Adipose tissue (tissue), 3 donors: ENCODE measurements at regions not wholly inside any gene's neighbourhood (a gene's known extent, or its start where the extent isn't known, plus 50 kb on each side); places are given as distances from the start of the nearest gene placed in this dataset.

Experiments
- H3K27ac ChIP-seq: one replicate; pipeline ENCODE4 v1.5.1; 2013; ENCODE audit warnings: low read depth, low read length
- WGBS, 3 donors: extraction: QIAGEN DNeasy Blood & Tissue Kit; methylation state at CpG; one replicate each; pipeline ENCODE4 v1.1.7; 2013; 5-methylcytosine and 5-hydroxymethylcytosine counted together
- donor health status: healthy with polysubstance abuse.
- donor health status: Bipolar disorder and iron deficiency.
- donor health status: healthy.

DNA sequence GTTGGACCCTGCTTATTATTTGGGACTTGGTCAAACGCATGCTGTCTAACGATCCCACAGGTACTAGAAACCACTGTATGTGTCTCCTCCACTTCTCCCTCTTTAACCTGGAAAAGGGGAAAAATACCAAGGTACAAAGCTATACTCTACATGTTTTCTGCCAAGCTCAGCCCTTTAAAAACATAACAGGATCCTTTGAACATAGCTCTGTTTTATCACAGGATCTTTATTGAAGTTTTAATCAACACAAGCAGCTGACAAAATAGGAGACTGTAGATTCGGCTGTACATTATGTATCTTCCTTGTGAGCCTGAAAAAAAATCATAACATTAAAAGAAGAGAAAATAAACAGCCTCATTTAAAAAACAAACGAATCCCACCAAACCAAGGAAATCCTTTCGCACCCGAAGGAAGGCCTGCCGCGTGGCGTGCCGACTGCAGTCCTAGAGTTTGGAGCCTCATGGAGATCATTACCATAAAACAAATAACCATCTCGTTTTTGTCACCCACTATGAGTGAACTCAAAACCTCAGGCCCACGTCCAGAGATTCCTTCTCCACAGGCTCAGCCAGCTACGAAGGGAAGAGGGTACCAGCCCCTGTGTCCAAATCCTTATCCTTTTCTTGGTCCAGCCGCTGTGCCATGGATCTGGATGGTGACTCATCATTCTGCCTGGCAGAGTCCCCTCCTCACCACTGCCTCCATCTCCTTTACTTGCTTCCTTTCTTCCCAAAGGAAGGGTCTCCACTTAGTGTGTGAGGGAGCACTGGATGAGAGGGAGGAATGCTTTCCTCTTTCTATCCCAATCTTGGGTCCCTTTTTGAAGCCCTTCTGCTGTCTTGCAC, 651.1 kb downstream of the CCDC171 start:
- 81 to 89% (median 86%) methylated on average over 14 of the region's 14 CpGs for WGBS, 3 donors
- H3K27ac ChIP-seq: no peak overlapping the region

DNA sequence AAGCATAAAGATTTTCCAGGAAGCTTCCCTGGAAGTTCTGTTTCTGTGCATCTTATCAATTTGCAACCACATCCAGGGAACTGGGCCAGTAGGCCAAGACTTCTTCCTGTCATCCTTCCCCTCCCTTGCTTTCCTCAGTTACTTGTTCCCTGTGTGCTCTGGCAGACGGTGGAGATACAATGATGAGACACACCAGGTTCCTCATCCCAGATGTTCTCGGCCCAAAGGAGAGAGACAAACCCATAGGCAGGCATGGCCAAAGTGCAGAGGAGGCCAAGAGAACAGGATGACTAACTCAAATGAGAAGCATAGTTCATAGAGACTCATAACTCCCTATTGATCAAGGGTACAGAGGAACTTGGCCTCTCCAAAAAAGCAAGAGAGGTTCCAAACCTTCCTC, 652.6 kb downstream of the CCDC171 start:
- H3K27ac ChIP-seq: no peak overlapping the region
- WGBS, 3 donors: 64 to 92% (median 67%) methylated on average over 2 of the region's 2 CpGs

DNA sequence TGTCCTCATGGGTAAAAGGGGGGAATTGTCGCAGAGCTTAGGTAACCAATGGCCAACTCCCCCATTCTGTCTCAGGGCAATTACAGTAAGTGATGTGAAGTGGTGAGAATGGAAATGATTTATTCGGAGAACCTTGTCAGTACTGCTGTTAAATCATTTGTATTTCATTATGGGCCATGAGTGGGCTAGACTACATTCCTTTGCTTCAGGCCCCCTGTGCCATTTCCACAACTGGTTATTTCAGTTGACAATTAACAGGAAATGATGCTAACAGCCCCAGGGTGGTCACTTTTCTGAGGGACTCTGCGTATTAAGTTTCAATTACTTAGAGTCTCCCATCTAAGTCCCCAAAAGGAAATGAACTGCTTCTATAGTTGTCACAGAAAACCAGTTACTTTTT, 653.7 kb downstream of the CCDC171 start:
- no peak overlapping the region for H3K27ac ChIP-seq
- WGBS, 3 donors: 79 to 95% (median 84%) methylated on average over 3 of the region's 3 CpGs

DNA sequence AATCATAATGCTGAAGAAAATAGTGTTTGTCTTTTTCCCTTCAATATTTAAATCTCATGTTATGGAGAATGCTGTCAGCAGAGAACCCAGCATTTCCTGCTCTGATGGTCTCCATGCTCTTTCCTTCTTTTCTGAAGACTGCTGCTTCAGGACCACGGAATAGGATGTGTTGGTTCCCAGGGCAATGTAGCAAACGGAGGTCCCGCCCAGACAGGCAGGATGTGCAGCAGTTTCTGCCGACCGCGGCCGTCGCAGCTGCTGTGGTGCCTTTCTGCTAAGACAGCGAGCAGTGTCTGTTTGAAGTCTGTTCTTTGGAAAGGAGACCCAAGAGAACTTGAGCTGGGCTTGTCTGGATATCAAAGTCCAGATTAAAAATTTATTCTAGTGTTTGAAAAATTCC, 654.3 kb downstream of the CCDC171 start:
- WGBS, 3 donors: 9 to 36% (median 10%) methylated on average over 9 of the region's 9 CpGs

DNA sequence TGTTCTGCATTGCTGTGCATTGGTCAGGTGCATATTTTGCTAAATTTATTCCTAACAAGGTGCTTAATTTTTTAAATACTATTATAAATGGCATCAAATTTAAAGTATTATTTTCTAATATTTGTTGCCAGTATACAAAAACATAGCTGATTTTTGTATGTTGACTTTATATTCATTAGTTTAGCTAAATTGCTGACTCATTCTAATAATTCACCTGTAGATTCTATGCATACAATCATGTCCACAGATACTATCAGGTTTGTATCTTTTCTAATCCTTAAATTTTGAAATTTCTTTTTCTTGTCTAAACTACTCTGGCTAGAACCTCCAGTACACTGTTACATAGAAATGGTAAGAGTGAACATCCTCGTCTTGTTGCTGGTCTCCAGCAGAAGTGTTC, 657.6 kb downstream of the CCDC171 start:
- 78 to 92% (median 88%) methylated on average over 1 of the region's 1 CpG for WGBS, 3 donors

More for the DNA sequence above, 654.3 kb downstream of the CCDC171 start:
- H3K27ac ChIP-seq: no peak overlapping the region

DNA sequence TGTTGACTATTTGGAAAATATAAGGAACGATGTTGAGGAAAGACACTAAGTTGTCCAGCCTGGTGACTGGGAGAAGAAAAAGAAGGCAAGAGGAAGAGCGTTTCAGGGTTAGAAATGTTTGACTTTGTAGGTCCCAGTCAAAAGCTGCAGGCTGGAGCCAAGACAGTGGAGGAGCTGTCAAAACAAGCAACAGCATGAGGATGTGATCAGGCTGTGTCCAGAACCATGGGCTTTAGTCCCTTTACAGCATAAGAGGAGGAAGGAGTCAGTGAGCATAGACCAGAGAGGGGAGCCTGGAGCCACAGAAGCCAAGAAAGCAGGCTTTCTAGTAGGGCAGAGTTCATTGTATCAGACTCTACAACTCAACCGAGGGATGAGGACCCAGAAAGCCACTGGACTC, 658.5 kb downstream of the BNC2 start:
- no peak overlapping the region for H3K27ac ChIP-seq
- WGBS, 3 donors: 76 to 80% (median 78%) methylated on average over 3 of the region's 3 CpGs

More for the DNA sequence above, 657.6 kb downstream of the CCDC171 start:
- H3K27ac ChIP-seq: no peak overlapping the region

DNA sequence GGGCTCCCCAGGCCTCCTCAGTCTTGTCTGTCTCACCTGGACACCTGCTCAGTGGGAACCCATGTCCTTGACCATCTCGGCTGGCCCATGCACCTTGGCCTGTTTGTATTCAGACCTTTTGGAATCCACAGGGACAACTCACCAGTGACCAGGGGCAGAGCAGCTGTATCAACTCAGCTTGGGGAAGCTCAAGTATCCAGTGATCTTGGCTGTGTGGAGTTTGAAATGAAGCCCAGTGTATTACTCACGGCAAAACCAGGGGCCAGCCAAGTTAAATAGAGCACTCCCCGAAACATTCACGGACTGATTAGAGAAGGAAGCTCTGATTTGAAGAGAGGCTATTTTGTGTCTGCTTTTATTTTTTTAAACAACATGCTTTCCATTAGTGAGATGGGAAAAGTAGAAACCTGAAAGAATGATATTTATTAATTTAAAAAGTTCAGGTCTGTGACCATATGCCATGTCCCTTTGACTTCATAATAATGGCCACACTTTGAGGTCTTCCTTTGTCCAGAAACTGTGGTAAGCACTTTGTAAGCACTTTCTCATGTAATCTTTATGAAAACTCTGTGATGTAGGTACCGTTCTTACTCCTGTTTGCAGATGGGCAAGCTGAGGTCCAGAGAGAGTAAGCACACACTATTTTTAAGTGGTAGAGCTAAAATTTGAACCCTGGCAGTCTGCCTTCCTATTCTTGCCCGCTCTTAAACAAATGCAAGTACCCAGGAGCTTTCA, 656.5 kb downstream of the BNC2 start:
- no peak overlapping the region for H3K27ac ChIP-seq
- WGBS, 3 donors: 48 to 62% (median 56%) methylated on average over 6 of the region's 6 CpGs

DNA sequence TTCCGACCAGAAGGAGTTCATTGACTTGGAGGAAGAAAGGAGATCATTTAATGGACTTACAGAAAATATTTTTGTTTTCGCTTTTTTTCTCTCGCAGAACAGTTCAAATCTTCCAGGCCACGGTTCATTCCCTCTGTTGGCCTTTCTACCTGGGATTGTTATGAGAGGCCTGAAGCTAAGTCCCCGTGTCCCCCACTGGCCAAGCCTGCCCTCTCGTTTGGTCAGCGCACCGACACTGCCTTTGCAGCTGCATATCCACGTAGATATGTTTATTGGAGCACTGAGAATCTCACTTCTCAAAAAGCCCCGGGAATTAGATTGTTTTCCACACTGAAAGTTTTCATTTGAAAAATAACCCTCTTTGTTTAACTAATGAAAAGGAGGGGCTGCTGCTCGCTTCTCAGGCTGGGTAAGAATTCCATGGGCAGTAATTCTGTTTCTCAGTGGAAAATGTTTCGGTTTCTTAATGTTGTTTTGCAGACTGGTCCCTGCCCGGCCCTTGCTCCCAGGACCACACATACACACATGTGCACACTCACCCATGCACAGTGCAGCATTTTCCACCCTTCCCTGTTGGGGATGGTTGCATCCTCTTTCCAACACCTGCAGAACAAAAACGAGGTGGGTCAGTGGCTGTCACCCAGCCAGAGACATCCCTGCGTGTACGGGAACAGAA, 655.7 kb downstream of the BNC2 start:
- no peak overlapping the region for H3K27ac ChIP-seq
- 63 to 69% (median 63%) methylated on average over 16 of the region's 16 CpGs for WGBS, 3 donors

DNA sequence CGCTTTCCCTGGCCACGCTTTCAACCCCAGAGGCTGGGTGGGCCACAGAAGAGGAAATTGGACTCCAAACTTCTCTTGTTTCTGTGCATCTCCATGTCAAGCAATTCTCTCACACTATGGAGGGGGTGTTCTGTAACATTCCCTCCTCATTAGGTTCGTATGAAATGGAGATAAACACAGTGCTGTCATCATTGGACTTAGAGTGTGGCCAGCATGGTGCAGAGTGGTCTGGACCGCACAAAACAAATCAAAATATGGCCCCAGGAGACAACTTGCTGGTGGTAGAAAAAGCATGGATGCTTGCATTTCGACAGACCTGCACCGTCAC, 655.2 kb downstream of the BNC2 start:
- 80 to 87% (median 84%) methylated on average over 6 of the region's 6 CpGs for WGBS, 3 donors
- no peak overlapping the region for H3K27ac ChIP-seq

DNA sequence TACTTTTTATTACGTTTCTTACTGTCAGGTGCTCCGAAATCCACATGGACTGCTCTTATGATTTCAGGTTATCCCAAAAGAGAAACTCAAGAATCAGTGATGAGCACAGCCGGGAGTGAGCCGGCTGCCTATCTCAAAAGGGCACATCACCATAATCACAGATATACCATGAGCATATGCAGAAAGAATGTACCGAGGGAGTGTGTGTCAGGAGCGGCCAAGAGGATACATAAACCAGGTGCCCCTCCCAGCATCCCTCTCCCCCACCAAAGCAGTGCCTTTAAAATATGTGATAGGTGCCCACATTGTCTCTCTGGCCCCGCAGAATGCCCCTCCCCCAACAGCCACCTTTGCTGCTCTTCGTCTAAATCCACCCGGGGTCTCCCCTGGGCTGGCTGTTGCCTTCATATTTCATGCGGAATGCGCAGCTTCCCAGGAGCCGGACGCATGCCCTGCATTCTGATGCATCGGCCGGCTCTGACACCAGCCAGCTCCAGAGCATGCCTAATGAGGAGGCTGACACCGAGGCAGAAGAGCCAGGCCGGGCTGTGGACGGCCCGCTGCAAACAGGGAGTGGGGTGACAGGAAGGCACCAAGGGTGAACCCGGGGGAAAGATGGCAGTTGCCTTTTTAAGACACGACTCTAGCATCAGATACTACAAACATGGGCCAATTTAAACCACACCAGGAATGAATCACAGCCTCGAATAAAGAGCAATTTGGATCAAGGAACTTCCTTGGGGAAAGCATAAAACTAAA, 652.3 kb downstream of the BNC2 start:
- 74 to 88% (median 80%) methylated on average over 22 of the region's 22 CpGs for WGBS, 3 donors
- H3K27ac ChIP-seq: no peak overlapping the region

DNA sequence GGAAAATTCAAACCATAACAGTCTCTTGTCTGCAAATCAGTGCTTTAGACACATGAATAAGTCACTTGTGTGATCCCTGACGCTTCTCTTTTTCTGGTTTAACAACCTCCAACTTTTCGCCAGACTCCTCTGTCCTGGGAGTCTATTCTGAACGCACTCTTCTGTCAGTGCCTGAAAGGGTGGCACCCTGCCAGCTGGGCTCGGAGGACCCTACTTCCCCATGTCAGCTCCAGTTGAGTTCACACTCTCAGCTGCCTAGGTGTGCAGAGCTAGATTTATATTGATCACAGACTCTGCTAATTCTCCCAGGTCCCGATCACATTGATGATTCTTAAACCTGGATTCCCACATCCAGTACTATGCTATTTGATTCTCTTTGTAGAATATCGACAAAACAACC, 649.1 kb downstream of the BNC2 start:
- 34 to 51% (median 46%) methylated on average over 6 of the region's 6 CpGs for WGBS, 3 donors

DNA sequence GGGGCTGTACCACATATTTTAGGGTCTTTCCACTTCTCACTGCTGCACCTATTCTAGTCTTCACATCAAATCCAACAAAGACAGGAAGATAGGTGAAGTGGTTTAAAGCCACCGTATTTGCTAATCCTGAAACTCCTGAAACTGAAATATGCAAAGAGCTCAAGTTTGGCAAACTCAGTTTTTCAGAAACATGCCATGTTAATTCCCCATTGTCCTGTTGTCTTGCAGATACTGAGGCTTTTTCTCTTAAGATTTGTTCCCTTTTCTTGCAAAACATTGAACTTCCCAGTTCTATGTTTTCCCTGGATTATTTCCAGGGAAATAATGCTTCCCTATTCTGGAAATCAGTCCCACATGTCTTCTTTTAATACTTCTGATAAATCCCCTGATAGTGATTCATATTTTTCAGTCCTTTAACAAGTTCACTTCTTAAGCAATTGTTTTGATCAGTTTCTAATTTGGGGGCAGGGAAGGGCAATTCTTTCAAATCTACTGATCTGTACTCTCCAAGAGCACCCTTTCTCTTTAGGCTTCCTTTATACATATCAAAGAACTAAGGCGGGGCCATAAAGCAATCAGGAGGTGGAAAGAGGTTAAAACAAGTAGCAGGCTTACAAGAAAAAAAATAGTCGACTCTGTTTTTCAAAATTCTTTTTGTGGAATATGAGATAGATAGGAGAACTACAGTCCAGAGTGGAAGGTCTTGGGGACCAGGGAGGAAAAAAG, 648.5 kb downstream of the BNC2 start:
- WGBS, 3 donors: 46 to 53% (median 52%) methylated on average over 3 of the region's 3 CpGs
- H3K27ac ChIP-seq: no peak overlapping the region

More for the DNA sequence above, 649.1 kb downstream of the BNC2 start:
- H3K27ac ChIP-seq: no peak overlapping the region

DNA sequence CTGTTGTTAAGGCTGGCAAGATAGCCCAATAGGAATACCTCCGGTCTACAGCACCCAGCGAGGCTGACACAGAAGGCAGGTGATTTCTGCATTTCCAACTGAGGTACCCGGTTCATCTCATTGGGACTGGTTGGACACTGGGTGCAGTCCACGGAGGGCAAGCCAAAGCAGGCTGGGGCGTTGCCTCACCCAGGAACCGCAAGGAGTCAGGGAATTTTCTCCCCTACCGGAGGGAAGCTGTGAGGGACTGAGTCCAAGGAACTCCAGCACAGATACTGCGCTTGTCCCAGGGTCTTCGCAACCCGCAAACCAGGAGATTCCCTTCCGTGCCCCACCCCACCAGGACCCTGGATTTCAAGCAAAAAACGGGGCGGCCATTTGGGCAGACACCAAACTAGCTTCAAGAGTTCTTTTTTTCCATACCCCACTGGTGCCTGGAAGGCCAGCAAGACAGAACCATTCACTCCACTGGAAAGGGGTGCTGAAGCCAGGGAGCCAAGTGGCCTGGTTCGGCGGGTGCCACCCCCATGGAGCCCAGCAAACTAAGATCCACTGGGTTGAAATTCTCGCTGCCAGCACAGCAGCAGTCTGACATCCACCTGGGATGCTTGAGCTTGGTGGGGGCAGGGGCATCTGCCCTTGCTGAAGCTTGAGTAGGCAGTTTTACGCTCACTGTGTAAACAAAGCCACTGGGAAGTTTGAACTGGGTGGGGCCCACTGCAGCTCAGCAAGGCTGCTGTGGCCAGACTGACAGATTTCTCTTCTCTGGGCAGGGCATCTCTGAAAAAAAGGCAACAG, 647.2 kb downstream of the BNC2 start:
- 89 to 94% (median 93%) methylated on average over 17 of the region's 17 CpGs for WGBS, 3 donors
- no peak overlapping the region for H3K27ac ChIP-seq

DNA sequence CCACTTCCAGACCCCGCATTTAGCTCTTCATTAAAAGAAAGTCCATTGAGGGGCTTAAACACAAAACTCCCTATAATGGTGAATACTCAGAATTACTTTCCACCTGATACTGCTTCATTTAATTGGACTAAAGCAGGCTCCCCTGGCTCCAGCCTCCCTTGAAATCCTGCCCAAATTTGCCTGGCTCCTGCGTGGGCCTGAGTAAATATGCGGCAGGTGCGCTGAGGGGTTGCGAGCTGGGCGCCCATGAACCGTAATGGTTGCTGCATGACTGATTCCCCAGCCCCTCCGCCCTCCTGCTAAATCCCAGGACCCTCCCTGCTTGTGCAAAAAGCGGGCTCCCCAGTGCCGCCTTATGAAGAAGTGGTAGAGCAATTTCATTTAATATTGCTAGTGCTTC, 639.7 kb downstream of the BNC2 start:
- no peak overlapping the region for H3K27ac ChIP-seq
- 88 to 96% (median 92%) methylated on average over 10 of the region's 10 CpGs for WGBS, 3 donors

DNA sequence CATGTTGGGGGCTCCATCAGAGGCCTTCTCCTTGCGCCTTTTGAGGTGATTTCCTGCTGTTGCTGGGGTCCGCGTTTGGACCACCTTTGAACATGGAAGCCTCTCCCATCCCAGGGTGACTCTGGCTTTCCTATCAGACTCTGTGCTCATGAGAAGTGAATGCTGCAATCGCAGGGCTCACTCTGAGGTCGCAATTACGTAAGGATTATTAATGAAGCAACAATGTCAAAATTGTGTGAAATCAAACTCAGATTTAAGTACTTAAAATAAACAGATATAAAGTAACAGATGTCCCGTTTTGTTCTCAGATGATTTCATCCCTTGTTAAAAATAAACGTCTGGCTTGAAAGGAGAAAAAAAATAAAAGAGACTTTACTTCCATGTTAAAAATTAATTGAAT, 634.2 kb downstream of the BNC2 start:
- 58 to 62% (median 59%) methylated on average over 8 of the region's 8 CpGs for WGBS, 3 donors
- H3K27ac ChIP-seq: no peak overlapping the region

DNA sequence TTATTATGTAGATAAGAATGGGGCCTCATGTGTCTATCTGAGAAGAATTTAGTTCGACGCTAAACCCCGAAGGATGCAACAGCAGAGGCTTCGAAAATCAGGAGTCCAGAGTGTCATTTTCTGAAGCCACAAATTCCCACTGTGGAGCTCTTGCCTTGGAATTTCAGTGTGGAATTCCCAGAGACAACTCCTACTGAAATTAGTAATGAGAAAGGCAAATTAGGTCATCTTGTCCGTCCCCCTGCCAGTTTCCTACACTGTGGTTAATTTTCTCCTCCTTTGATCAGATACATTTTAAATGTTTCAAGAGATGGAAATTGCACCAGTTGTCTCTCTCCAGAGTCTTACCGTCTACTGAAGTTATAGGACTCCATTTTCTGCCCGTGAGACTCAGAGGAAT, 633.6 kb downstream of the BNC2 start:
- WGBS, 3 donors: 56 to 77% (median 58%) methylated on average over 7 of the region's 7 CpGs
- no peak overlapping the region for H3K27ac ChIP-seq

DNA sequence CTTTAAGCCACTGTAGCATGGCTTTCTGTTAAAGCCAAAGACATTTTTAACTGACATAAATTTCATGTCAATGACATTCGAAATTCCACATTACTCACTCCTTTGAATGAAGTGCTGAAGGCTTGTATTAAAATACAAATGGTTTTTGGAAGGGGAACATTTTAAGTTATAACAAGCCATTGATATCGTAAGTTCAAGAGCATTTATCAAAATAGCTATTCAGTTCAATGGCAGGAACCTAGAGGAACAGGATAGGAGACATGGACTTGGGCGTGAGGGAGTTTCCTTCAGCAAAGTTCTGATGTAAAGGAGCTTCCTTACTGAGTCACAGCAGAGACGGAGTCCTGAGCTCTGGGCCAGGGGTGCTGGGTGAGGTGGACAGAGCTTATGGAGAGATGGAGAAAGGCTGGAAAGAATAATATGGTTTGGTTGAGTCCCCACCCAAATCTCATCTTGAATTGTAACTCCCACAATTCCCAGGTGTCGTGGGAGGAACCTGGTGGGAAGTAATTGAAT, 631.8 kb downstream of the BNC2 start:
- H3K27ac ChIP-seq: no peak overlapping the region
- WGBS, 3 donors: 84 to 91% (median 90%) methylated on average over 5 of the region's 5 CpGs
